GM12873 (cell line): ENCODE measurements at regions not wholly inside any gene's neighbourhood (a gene's known extent, or its start where the extent isn't known, plus 50 kb on each side); places are given as distances from the start of the nearest gene placed in this dataset.

ENCODE experiments used
- CTCF ChIP-seq: IDR thresholded peaks from 2 replicates; pipeline ENCODE4 v1.5.1; 2012; ENCODE audit warnings: low read depth, mild to moderate bottlenecking, moderate library complexity, low read length, control low read depth; ENCODE audit not compliant: insufficient read depth; ENCODE audit errors: missing control alignments

- no peak for TF ChIP-seq CTCF
These were observed 759.9 kb downstream of the EPHA3 start for GRCh38 chr3:89867286-89867685.

DNA sequence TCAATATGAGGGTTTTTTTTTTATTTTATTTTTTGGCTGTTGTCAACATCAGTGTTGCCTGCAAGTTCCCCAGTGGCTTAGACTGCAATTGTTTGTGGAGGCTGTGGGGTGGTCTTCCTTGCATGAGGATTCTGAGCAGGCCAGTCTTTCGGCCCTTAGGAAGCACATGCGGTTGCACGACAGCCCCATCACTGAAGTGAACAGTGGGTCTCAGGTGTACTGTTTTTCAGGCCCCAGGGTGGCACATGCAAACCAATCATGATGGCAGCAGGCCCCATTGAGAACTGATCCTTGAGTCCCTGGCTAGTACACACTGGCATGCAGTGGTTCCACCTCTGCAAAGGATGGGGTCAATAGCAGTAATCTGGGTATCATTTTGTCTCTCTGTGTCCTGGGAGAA, 768.7 kb downstream of the EPHA3 start:
- no peak for TF ChIP-seq CTCF

GRCh38 chr3:89877230-89877629, 769.8 kb downstream of the EPHA3 start:
- TF ChIP-seq CTCF = no peak

DNA sequence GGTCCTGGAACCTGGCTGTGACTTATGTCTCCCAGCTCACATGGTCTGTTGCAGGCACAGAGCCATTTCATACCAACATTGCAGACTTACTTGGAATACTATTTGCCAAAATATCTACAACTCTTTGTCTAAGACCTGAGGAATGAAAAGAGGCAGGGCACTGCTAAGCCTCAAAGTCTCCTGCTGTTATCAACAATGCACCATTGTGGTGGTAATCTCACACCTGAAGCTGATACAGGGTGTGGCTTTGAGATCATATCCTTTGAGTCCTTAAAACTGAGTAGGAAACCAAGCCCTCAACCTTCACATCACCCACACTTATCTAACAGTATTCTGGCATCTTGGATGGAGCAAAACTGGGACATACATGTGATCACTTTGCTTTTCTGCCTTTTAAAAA, 782.0 kb downstream of the EPHA3 start:
- no peak for TF ChIP-seq CTCF

GRCh38 chr3:89908711-89909213, 801.3 kb downstream of the EPHA3 start:
- no peak for TF ChIP-seq CTCF

- TF ChIP-seq CTCF = no peak
These were observed 804.6 kb downstream of the EPHA3 start for GRCh38 chr3:89912031-89912430.

DNA sequence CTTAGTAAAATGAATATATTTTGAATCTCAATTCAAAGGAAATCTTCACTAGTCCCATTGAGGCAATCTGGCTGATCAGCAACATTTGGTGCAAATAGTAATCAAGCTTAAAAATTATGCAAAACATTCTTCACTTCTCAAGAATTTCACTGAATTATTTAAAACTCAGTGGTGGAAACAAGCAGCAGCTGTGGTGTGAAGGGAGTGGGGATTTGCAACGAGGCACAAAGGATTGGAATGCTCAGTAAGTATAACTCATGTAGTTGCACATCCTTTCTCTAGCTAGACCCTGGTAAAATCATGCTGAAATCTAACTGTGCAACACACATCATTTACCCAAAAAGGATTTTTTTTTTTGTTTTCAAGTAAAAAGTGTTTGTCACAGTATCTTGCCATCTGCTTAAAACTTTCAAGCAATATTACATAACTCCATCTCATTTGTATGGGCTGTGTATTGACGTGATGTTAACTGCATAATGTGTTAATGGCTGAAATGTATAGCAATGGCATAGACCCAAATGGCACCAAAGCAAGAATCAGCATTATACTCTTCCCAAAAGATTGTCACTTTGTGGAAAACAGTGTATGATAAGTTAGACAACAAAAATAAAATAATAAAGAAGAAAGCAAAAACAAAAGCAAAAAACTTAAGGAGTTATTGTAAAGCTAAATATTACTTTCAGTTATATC, 816.6 kb downstream of the EPHA3 start:
- no peak for TF ChIP-seq CTCF
